Caki2 (cell line): ENCODE measurements at regions not wholly inside any gene's neighbourhood (a gene's known extent, or its start where the extent isn't known, plus 50 kb on each side); places are given as distances from the start of the nearest gene placed in this dataset.

Source experiments
- DNase-seq: peaks from one replicate; pipeline ENCODE4 v3.0.0-alpha.2; 2015; ENCODE audit warnings: low read depth
- in situ Hi-C: cut with HindIII; loops from 2 replicates; pipeline ENCODE4 v1.10.0; 2016; ENCODE audit warnings: low sequenced_read_pairs, low pct_unique_long_range_greater_than_20kb, mixed read lengths

DNA sequence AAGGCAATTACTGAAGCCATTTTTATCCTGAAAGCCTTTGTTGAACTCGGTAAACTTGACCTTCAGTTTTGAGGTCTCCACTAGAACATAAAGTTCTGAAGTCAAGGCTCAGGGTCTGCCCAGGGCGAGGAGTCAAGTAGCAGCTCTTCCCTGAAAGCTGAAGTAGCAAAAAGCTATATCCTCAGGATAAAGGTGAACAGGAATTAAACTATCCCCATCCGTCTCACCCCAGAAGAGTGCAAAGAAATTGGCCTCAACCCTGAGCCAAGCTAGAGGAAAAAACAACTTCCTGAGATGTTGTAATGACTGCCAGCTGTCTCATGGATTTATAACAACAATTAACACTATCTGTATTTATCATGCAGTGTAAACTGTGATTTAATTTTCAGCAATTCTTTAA is 590.8 kb downstream of the SPRY1 start:
- no peak for DNase-seq
- in situ Hi-C loops, result no loop called here

DNA sequence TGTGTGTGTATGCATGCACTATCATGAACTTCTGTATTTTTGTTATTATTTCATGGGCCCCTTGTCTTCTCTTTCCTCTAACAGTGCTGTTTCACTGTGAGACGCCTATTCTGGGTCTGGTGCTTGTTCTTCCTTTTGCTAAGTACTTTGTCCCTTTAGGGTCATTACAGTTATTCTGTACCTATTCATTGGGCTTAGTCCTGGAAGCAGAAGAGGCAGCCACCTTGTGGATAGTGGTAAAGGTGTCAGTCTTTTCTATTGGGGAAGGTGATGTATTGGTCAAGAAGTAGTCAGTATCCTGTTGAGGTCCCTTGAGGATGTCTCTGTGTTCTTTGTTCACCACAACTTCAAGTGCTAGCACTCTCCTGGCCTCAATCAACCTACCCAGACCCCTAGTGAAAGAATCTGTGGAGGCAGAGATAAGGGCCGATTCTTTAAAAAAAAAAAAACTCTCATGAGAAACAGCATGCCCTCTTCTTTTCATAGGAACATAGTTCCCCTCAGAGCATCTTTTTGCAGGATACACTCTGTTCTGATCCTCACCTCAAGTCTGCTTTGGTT is 593.8 kb downstream of the SPRY1 start:
- in situ Hi-C loops, result no loop called here
- DNase-seq, result no peak

DNA sequence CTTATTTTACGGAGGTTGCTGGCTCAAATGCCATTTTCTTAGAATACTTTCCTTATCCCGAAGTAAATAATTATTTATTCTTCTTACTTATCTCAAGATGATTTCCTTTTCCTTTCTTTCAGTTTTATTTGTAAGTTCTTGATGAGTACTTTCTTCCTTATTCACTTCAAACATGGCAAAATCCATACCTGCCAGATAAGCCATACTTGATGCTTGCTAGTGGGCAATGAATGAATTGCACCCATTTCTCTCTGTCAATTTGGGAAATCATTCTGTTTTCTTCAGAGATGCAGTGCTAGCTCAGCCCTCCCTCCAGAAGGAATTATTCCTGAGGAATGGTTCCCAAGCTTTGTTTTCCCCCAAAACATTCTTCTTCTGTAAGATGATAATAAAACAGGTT is 598.3 kb downstream of the SPRY1 start:
- in situ Hi-C loops, result no loop called here

DNA sequence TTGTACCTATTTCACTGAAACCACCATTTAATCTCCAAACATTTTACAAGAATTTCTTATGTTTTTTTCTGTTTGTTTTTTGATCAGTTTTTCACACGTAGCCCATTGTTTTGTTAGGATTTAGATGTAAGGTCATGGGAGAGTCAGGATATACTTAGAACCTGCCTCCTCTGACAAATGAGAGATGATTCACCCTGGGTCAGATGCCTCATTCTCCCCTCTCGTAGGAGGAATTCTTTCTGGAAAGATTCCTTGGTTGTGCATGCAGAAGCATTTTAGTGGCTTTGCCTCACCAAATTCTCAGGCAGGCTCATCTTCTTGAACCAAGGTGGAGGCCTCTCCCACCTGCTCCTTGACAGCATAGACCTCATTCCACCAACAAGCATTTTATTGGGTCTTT is 599.3 kb downstream of the SPRY1 start:
- peak; percentile 55 for DNase-seq

More for the DNA sequence above, 598.3 kb downstream of the SPRY1 start:
- no peak for DNase-seq

DNA sequence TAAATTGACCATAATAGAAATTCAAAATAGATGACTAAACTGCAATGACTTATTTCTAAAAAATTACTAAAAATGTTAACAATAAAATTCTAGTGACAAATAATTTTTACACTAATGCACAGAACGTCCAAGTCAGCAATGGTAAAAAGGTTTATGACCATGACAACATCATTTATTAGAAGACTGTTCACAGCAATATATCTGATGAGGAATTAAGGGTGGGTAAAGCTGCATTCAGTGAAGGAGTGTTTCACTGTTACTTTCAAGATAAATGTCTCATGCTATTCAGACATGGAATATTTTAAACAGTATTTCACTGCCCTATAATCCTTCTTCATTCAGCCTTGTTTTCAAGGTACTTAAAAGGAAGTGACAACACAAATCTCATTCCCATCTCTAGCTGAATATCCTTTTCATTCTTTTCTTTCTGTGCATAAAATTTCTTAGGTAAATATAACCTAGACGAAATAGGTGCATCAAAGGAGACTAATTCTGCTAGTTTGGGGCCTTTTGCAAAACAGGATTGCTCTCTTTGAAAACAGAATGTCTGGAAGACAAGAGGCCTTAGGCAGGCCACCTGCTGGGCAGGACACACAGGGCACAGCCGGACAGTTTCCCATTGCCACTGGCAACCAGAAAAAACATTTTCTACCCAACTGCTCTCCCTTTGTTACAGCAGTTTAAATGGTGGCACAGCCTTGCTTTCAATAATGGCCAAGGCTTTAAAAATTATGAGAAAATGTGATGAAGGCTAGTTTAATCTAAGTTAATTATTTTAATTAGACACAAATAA is 600.3 kb downstream of the SPRY1 start:
- no peak for DNase-seq
- in situ Hi-C loops, result no loop called here

More for the DNA sequence above, 599.3 kb downstream of the SPRY1 start:
- in situ Hi-C loops, result no loop called here

DNA sequence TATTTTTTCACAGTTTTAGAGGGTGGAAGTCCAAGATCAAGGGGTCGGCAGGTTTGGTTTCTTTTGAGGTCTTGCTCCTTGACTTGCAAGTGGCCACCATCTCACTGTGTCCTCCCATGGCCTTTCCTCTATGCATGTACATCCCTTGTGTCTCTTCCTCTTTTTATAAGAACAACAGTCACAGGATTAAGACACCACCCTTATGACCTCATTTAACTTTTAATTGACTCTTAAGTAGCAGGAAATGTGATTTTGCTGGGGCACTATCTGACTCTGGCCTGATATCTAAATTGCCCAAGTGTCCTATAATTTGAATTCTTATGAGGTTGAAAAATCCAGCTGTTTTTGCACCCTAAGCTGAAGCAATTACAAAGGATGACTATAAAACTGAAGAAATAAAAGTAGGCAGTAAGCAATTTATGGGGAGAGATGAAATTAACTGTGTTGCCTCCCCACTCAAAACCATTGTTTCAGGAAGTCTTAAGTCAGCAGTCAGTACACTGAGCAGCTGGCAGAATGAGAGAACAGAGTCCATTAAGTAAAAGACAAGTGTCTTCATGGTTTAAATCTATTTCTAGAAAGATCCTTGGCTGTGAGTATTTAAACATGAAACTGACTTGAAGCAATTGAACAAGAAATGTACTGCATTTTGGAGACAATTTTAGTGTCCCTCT is 601.3 kb downstream of the SPRY1 start:
- no peak for DNase-seq
- in situ Hi-C loops, result no loop called here

DNA sequence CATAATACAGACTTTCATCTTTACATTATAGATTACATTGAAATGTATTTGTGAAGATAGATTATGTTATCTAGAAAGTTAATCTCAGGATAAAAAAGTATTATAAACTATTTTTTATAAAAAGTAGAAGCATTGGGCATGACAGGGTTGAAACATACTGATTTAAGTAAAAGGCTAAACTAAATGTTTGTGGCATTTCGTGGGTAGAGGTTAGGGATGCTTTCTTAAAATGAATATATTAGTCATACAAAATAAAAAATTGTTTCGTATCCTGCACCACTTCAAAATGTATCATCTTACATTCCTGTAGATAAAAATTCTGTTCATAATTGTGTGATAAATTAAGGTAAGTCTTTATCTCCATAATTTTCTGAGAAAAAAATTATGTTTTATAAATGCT is 603.6 kb downstream of the SPRY1 start:
- DNase-seq, result no peak
- in situ Hi-C loops, result no loop called here

DNA sequence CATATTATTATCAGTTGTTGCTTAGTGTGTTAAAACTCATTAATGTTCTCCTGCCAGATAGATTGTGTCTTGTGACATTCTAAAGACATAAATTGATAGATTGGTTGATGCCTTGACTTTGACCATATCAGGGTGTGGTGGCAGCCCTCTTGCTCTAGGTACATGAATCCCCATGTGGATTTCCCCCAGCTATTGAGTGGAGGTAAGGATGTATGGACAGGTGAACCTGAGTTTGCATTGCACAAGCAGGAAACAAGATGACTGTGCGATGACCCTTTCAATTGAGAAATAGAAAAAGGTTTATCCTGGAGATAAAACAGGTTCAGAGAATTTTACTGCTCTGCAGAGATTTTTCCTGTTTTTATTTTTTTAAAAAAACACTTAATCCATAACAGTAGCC is 619.2 kb downstream of the SPRY1 start:
- in situ Hi-C loops, result no loop called here
- no peak for DNase-seq

DNA sequence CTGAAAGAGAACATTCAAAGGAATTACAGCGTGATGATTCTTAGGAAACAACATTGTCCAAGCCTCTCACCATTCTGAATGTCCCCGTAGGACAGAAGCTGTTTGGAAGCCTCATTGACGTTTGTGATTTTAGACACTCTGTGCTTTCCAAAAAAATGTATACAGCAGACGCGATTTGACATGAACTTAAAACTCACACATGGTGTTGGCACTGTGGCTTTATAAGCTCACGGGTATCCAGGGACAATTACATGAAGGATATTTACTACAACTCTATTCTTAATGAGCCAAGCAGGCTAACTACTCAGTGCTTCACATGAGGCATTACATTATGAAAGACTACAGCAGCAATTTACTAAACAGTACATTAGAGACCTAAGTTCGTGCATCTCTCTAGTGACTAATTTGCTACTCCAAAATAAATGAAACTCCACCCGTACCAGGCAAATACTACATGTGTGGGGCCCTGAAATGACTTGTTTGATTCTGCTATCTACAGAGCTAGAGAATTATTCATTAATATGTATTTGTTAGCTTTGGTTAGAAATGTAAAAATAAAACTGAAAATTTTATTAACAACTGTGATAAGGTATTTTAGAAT is 620.7 kb downstream of the SPRY1 start:
- DNase-seq, result no peak
- in situ Hi-C loops, result no loop called here

DNA sequence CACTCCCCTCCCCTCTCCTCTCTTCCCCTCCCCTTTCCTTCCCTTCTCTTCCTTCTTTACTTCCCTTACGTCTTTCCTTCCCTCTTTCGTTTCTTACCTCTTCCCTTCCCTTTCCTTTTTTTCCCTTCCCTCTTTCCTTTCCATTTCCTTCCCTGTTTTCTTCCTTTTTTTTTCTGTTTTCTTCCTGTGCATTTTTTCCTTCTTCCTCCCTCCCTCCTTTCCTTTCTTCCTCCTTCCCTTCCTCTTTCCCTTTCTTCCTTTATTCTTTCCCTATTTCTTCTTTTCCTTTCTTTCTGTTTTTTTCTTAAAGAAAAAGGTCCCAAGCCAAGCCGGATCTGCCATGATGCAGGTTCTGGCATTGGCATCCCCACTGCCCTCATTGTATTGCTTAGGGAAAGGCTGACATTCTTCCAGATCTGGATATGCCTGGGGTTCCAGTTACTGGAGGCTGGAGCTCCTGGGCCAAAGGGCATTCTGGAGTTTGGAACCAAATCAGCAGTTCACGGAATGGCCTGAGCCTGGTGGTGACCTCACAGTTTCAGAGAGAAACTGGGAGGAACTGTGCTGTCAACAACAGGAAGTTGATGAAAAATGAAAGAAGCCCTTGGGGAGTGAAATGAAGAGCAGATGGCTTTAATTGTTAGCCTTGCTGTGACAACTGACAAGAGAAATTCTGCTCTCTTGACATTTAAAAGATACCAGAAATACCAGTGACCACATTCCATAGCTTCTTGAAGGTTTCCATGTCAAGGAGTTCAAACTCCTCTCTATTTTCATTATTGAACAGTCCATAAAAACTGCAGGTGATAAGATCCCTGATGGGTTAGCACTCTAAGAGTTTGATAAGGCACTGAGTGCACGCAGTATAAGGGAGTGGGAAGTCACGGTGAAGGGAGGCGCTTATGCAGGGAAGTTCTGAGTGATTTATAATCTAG is 622.1 kb downstream of the SPRY1 start:
- peak; percentile 18 for DNase-seq

DNA sequence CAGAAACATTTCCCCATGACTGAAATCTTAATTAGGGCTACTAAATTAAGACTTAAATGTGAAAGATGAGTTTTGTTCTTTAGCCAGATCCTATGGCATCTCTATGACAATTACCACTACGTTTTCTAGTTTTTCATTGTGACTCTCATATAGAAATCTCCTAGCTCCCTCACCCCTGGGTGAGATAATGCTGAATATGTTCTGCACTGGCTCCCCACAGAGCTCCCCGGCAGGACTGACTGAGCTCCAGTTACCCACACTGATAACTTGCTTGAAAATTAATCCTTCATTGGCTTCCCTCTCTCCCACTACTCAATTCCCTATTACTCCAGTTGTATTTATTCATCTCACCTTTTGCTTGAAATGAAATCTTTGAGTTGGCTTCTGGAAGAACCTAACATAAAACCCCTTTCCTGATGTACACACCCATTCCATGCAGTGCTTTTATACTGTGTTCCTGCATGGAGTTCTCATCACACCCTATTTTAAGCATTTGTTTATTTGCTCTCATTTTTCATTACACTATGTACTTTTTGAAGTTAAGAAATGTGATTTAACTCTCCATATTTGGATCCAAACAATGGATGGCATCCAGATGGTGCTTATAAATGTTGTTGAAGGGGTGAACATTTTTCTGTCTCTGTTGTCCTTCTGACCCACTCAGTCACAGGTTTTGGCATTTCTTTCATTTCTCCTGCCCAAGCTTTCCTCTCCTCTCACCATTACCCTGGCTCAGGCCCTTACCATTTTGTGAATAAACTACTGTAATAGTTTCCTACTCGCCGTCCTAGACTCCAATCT is 623.4 kb downstream of the SPRY1 start:
- in situ Hi-C loops, result no loop called here

More for the DNA sequence above, 622.1 kb downstream of the SPRY1 start:
- in situ Hi-C loops, result no loop called here

DNA sequence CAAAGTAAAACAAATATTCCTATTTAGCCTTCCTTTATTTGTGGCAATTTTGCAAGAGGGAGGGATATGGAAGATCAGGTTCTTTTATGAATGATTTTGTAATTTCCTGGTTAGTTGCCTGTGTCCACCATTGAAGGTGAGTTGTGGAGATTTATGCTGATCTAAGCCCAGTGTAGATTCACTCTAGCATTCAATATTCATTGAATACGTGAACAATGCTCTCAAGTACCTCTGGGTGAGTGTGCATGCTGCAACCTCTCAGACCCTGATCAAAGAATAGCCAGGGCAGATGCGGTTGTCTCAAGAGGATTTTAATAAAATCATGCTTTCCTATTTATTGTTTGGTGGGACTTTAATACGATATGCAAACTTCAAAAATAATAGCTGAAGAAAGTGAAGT is 628.4 kb downstream of the SPRY1 start:
- no peak for DNase-seq
- in situ Hi-C loops, result no loop called here

More for the DNA sequence above, 623.4 kb downstream of the SPRY1 start:
- no peak for DNase-seq

DNA sequence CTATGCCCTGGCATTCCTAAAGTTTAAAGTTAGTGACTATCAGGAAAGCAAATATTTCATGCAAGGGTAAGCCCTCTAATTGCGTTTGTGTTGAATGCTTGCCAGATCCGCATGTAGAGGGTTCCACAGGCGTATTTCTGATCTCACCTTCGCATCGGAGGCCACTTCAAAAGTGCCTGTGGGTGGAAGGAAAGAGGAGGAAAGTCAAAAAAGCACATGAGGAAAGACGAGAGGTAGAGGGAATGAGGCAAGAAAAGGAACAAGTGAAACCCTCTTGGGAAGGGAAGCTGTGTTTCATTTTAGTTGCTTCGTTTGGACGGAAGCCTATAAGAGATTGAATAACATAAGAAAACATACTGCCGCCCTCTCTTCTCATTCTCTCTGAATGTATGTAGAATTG is 628.8 kb downstream of the SPRY1 start:
- DNase-seq, result no peak

DNA sequence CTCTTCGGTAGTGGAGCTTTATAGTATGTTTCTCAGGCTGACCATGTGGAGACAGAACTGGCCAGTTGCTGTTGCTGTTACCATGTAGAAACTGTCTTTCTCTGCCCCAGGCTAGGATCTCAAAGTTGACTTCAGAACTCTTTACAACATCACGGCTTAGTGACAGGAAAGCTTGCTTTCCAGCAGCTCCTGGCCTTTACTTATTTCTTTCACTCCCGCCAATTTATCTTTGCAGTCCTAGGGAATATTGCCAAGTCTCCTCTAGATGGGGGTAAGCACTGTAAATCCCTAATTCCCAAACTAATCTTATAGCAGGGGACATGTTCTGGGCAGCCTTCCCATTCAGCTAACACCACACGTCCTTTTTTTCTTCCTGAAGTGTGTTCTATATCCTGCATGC is 631.6 kb downstream of the SPRY1 start:
- in situ Hi-C loops, result no loop called here
- no peak for DNase-seq

More for the DNA sequence above, 628.8 kb downstream of the SPRY1 start:
- in situ Hi-C loops, result no loop called here

DNA sequence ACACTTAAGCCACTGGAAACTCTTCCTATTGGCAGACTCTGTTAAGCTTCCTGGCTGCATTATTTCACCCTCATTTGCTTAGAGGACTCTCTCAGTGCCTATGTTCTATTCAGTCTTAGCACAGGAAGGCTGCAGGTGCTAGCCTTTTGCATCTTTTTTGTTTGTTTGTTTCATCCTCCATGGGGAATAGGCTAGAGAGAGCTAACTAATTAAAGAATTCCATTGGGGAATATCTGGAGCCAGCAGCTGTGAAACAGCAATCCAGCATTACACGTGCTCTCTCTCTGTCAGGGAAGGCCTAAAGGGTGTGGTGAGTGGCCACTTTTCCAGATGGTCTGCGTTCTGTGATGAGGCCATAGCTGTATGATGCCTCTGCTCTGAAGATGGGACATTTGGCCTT is 633.6 kb downstream of the SPRY1 start:
- in situ Hi-C loops, result no loop called here

DNA sequence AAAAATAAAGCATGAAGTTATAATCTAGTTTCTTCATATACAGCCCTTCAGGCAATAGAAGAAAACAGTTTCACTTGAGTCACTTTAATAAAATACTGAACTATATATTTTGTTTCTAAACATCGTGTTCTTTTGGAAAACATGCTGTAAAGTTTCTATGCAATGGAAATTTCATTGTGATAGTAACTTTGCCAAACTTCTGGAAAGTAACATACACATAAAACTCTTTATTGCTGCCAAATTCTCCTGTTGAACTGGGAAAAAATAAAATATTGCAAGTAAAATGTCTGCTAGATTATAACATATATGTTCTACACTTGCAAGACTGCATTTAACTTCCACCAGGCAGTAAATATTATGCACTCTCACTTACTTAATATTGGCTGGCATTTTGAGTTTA is 635.4 kb downstream of the SPRY1 start:
- in situ Hi-C loops, result no loop called here
- DNase-seq, result no peak

More for the DNA sequence above, 633.6 kb downstream of the SPRY1 start:
- DNase-seq, result no peak

DNA sequence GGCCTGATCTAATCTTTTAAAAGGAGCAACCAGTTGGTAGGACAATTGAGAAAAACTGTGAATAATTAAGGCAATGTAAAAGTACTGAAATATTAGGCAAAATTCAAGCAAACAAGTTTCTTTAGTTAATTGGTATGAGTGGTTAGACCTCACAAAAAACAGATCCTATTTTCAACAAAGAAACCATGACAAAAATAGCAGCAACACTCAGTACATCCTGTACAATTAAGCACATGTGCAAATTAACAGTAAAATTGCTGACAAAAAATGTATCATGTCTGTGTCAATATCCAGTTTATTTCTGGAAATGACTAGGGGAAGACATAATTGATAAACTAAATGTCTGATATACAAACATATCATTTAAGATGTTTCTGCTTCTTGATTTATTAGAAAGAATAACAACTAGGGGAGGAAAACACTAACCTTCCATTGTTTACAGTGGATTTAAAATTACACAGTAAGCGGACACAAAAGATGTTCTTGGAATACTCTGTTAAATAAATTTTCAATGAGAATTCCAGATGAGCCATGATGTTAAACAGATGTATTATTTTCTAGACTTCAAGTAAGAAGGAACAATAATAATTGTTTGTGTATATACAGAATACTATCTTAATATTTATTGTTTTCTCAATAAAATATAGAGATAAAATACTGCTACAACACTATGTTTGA is 638.9 kb downstream of the SPRY1 start:
- in situ Hi-C loops, result no loop called here
- no peak for DNase-seq
